Cardiac septum (tissue), 1 donor: ENCODE measurements at regions not wholly inside any gene's neighbourhood (a gene's known extent, or its start where the extent isn't known, plus 50 kb on each side); places are given as distances from the start of the nearest gene placed in this dataset.

ENCODE experiments used
- DNase-seq: peaks from one replicate; pipeline ENCODE4 v3.0.0-alpha.2; 2020; ENCODE audit warnings: low spot score
- intact Hi-C: fragments of 100-400 bp; cut with DNase I; formaldehyde crosslinking; loops from one replicate; pipeline ENCODE4 v1.14.0; 2022
- donor health status: DM: no; HTN: no; CAD: no.

DNA sequence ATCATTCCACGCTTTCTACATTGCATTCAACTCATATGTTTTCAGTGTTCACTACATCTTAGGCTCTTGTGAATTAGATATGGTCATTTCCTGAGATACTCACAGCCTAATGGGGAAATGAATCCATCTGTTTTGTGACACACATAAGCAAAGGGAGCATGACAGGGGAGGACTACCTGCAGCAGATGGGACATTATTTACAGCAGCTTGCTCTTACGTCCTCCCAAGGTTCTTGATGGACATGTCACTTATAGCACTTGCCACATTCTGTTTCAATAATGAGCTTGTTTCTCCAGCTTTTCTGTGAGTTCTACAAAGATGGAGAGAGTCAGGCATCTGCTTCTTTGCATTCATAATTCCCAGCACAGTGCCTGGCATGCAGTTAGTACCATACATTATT lies 1509.6 kb upstream of the TMEM132C start:
- intact Hi-C loops: no loop called here
- no peak for DNase-seq

GRCh38 chr12:126760092-126760491 lies 1506.9 kb upstream of the TMEM132C start:
- intact Hi-C loops: no loop called here
- DNase-seq: no peak

GRCh38 chr12:126761420-126761819 lies 1505.5 kb upstream of the TMEM132C start:
- intact Hi-C loops: no loop called here
- DNase-seq: no peak

GRCh38 chr12:126762150-126762549 lies 1504.8 kb upstream of the TMEM132C start:
- intact Hi-C loops: no loop called here
- DNase-seq: no peak

GRCh38 chr12:126763359-126763758 lies 1503.6 kb upstream of the TMEM132C start:
- intact Hi-C loops: no loop called here
- DNase-seq: no peak

- no peak for DNase-seq
- intact Hi-C loops: no loop called here
These were observed 1499.6 kb upstream of the TMEM132C start for GRCh38 chr12:126767334-126767733.

DNA sequence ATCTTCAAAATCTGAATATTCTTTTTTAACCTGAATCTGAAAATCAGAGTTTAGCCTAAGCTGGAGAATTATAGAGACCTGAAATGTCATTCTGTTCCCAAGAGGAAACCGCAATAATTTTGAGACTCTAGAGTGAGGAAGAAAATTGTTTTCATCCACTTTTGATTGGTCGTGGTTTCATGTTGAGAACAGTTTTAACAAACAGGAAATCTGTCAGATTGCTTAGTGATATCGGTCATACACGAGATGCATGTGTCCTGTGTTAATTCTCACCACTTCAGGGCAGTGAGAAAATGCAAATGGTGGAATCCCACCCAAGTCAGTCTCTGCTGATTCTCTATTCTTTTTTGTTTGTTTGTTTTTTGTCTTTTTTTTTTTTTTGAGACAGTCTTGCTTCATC lies 1498.5 kb upstream of the TMEM132C start:
- intact Hi-C loops: no loop called here

GRCh38 chr12:126770188-126770587 lies 1496.8 kb upstream of the TMEM132C start:
- no peak for DNase-seq
- intact Hi-C loops: no loop called here

More for the DNA sequence above, 1498.5 kb upstream of the TMEM132C start:
- no peak for DNase-seq

DNA sequence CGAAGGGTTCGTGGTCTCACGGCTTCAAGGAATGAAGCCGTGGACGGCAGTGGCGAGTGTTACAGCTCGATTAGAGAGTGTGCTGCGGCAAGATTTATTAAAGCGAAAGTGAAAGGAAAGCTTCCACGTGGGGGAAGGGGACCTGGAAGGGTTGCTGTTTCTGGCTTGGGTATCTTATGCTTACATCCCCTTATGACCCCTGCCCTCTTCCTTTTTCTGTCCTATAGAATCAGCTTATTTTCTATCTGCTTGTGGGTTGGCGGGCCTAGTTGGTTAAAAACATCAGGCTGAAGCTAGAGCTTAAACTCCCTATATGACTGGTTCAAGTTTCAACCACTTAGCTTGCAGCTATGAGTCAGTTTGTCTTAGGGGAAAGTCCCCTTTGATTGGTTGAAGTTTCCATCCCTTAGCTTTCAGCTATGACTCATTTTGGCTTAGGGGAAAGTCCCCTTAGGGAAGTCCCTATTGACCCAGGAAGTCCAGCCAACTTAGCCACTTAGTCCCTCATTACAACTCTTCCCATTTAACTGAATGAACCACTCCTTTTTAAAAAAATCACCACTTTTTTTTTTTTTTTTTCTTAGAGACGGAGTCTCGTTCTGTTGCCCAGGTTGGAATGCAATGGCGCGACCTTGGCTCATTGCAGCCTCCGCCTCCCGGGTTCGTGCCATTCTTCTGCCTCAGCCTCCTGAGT lies 1494.7 kb upstream of the TMEM132C start:
- DNase-seq: no peak
- intact Hi-C loops: no loop called here

DNA sequence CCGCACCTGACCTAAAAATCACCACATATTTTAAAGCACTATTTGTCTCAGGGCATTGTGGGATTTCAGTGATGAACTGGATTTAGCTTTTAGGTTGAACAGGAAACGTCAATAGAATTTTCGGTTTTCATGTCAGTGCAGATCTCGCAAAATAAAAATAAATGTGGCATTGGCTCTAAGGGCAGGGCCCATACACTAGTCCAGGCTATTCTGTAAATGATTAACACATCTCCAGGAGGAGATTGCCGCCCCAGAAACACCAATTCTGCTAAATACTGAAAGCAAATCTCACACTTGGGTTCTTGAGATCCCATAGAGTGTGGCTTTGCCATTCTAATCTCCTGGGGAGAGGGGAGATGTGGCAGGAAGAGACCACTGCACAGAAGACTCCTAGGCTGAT lies 1494.0 kb upstream of the TMEM132C start:
- intact Hi-C loops: no loop called here
- no peak for DNase-seq

DNA sequence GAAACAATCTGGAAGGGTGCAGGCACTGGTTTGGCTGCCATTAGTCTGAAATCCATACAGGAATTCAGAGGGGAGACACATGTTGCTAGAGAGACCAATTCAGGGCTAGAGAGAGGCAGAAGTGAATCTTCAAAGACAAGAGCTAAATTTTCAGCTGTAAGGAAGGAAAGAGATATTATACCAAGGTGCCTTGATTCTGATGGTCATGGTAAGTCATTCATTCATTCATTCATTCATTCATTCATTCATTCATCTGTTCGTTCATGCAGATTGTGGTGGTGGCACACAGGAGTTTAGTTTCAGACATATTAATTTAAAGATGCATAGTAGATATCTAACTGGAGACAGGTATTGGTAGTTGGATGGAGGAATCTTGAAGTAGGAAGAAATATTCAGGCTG lies 1493.5 kb upstream of the TMEM132C start:
- no peak for DNase-seq

DNA sequence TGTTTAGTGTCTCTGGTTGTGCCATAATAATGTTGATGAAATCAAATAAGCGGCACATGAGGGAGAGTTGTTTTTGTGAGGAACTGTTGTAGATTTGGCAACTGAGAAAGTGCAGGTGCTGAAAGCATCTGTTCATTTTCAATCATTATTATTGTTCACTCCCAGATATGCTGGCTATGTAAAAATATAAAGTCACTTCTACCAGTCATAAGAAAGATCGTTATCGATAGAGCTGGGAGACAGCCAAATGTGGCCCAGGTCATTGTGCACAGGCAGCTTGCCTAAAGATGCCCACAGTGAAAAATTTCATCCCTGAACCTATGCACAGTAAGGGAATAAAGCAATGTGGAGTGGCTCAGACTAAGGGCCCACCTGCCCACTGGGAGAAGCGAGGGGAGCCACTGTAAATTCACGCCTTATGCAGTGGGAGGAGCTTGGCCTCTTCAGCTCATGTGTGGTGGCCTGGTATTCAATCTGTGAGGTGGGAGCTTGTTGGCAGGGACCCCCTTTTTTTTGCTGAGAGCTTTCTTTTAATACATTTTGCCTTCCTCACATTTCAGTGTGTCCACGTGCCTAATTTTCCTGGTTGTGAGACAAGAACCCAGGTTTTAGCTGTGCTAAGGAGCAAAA lies 1490.8 kb upstream of the TMEM132C start:
- intact Hi-C loops: no loop called here
- DNase-seq: no peak

More for the DNA sequence above, 1493.5 kb upstream of the TMEM132C start:
- intact Hi-C loops: no loop called here

DNA sequence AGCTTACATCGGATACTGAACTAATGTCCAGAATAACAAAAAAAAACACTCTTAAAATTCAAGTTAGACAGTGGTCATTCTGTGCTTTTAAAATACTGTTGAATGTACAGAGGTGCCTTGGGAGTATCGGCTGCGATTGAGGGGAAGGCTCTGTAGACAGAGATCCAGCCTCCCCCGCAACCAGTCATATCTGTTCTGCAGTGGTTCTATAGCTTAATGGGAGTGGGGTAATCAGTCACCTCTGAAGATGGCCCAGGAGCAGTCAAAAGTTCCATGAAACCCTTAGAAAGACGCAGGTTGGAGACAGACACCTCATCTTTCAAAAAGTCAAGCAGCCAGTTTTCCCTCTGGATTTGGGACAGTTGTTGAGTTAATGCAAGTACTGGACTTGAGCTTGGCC lies 1486.6 kb upstream of the TMEM132C start:
- no peak for DNase-seq
- intact Hi-C loops: loop anchor here (10.0 kb wide), 1 partner anchor 94 kb away; no protein-coding TSS in a partner anchor

DNA sequence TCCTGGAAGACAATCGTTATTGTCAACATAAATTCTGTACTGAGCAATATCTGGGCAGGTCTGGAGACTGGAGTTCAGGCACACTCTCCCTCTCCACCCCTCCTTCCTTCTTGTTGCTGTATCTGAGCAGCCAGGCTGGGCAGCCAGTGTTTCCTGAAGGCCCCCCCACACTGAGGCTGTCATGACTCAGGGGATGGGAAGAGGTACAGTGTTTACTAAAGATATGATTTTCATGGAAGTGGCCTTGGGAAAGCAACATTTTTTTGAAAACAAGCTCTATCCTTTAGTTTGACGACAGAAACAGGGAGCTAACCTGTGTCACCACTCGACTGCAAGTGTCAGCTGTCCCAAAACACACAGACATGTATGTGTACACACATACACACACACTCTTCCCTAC lies 1485.4 kb upstream of the TMEM132C start:
- no peak for DNase-seq
- intact Hi-C loops: loop anchor here (10.0 kb wide), 1 partner anchor 93 kb away; no protein-coding TSS in a partner anchor

- intact Hi-C loops: loop anchor here (10.0 kb wide), 1 partner anchor 93 kb away; no protein-coding TSS in a partner anchor
- no peak for DNase-seq
These were observed 1484.9 kb upstream of the TMEM132C start for GRCh38 chr12:126782083-126782482.

- no peak for DNase-seq
These were observed 1482.5 kb upstream of the TMEM132C start for GRCh38 chr12:126784328-126784921.

GRCh38 chr12:126789963-126790362 lies 1477.0 kb upstream of the TMEM132C start:
- no peak for DNase-seq
- intact Hi-C loops: loop anchor here (10.0 kb wide), 1 partner anchor 85 kb away; no protein-coding TSS in a partner anchor

More at GRCh38 chr12:126784328-126784921, 1482.5 kb upstream of the TMEM132C start:
- intact Hi-C loops: loop anchor here (10.0 kb wide), 1 partner anchor 90 kb away; no protein-coding TSS in a partner anchor

- intact Hi-C loops: no loop called here
- DNase-seq: no peak
These were observed 1475.8 kb upstream of the TMEM132C start for GRCh38 chr12:126791122-126791521.

GRCh38 chr12:126792411-126792810 lies 1474.6 kb upstream of the TMEM132C start:
- intact Hi-C loops: no loop called here

DNA sequence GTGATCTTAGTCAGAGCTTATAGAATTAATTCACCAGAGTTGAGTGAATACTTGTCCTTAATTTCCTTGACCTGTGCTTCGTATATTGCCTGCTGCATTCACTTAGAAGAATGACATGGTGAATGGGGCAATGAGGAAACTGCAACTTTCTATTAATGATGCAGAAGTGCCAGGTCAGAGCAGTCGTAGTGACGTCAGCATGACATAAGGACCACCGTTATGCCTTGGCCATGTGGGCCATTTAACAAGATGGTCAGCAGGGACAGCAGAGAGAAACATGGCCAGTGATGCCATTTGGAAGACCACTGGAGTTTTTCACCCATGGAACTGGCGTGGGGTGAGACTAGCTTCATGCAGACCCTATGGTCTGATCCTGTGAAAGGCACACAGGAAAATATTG lies 1469.4 kb upstream of the TMEM132C start:
- intact Hi-C loops: no loop called here
- DNase-seq: no peak

More at GRCh38 chr12:126792411-126792810, 1474.6 kb upstream of the TMEM132C start:
- no peak for DNase-seq

DNA sequence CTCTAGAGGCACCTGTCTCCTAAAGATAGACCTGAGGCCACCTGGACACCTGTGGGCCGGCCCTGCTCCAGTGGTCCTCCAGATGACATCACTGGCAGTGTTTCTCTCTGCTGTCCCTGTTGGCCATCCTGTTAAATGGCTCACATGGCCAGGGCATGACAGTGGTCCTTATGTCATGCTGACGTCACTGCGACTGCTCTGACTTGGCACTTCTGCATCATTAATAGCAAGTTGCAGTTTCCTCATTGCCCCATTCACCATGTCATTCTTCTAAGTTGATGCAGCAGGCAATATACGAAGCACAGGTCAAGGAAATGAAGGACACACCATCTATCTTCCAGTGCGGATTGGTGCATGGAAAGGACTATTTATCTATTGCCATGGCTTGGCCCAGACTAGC lies 1468.5 kb upstream of the TMEM132C start:
- DNase-seq: no peak
- intact Hi-C loops: no loop called here
